HUES6 (cell line): ENCODE measurements at regions not wholly inside any gene's neighbourhood (a gene's known extent, or its start where the extent isn't known, plus 50 kb on each side); places are given as distances from the start of the nearest gene placed in this dataset.

Experiments used
- H3K27ac ChIP-seq: 2 replicates; pipeline ENCODE4 v1.7.0; 2013; ENCODE audit warnings: low read depth, mild to moderate bottlenecking, low read length, inconsistent platforms
- H3K27me3 ChIP-seq: 2 replicates; pipeline ENCODE4 v1.6.1; 2013; ENCODE audit warnings: low read length; ENCODE audit not compliant: control insufficient read depth, insufficient read depth
- H3K36me3 ChIP-seq: 2 replicates; pipeline ENCODE4 v1.6.1; 2013; ENCODE audit warnings: low read length; ENCODE audit not compliant: control insufficient read depth, insufficient read depth
- H3K4me1 ChIP-seq: 2 replicates; pipeline ENCODE4 v1.6.1; 2013; ENCODE audit warnings: low read length; ENCODE audit not compliant: control insufficient read depth, insufficient read depth
- H3K4me3 ChIP-seq: 2 replicates; pipeline ENCODE4 v1.5.1; 2013; ENCODE audit warnings: low read depth, low read length
- H3K9ac ChIP-seq: one replicate; pipeline ENCODE4 v1.6.1; 2013; ENCODE audit warnings: mild to moderate bottlenecking, low read length
- H3K9me3 ChIP-seq: 2 replicates; pipeline ENCODE4 v1.6.1; 2013; ENCODE audit warnings: low read depth, low read length; ENCODE audit not compliant: control insufficient read depth, insufficient read depth

DNA sequence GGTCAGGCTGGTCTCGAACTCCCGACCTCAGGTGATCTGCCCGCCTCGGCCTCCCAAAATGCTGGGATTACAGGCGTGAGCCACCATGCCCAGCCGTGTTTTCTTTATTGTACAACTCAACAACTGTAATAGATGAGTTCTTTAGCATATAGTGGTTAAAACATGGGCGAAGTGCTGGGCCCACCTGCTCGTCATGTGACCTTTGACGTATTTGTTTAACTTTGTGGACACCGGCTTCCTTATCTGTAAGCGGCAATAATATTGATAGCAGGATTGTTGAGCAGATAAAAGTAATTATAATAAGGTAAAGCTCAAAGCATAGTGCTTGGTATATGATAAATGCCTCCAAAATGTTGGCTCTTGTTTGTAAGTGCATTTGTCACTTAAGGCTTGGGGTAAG is 460.3 kb downstream of the KLF12 start:
- H3K27ac ChIP-seq: no peak overlapping the region
- peaks cover 5% of the 10 kb centered on the region; the same call in 1 of the 2 replicates for H3K4me1 ChIP-seq
- H3K4me3 ChIP-seq: no peak overlapping the region
- no peaks in the 10 kb centered on the region for H3K9me3 ChIP-seq
- no peak overlapping the region for H3K9ac ChIP-seq
- no peaks in the 10 kb centered on the region for H3K27me3 ChIP-seq
- H3K36me3 ChIP-seq: no peaks in the 10 kb centered on the region

DNA sequence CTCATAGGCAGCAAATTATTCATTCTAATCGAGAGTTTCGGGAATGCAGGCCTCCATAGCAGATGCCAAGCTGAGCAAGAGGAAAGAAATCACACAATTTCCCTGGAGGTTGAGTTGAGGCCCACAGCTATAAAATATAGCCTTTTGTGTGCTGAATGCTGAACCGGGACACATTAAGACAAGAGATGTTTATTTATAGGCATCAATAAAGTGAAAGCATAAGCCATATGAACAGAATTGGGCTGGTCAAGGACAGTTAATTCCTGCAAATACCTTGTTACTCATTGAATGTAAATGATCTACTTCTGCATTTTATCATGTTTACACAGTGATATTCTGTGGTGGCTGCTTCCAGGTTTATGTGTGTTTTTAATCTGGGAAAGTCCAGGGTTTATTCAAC is 461.7 kb downstream of the KLF12 start:
- no peak overlapping the region for H3K9ac ChIP-seq
- no peaks in the 10 kb centered on the region for H3K9me3 ChIP-seq
- peaks cover 5% of the 10 kb centered on the region; the same call in 1 of the 2 replicates for H3K4me1 ChIP-seq
- no peaks in the 10 kb centered on the region for H3K27me3 ChIP-seq
- H3K27ac ChIP-seq: no peak overlapping the region
- H3K4me3 ChIP-seq: no peak overlapping the region
- no peaks in the 10 kb centered on the region for H3K36me3 ChIP-seq

GRCh38 chr13:73671732-73672131 is 462.5 kb downstream of the KLF12 start:
- H3K27ac ChIP-seq: no peak overlapping the region

DNA sequence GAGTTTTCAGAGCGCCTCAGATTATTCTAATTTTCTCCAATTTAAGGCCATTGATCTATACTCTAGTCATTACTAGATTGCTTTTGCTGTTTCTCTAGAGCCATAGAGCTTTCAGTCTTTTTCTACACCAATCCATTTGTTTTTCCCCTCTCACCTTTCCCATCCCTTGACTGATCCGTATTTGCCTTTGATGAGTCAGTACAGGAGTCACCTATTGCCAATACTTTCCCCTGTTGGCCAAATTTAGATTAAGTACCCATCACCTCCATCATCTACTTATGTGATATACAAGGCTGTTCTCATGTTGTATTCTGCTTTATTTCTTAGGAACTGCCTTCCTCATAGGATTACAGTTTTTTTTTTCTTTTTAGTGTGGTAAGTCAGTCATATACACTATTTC is 463.2 kb downstream of the KLF12 start:
- Histone ChIP-seq H3K4me3 (no peak overlapping the region), H3K9ac (no peak overlapping the region), H3K4me1 (no peaks in the 10 kb centered on the region), H3K27ac (no peak overlapping the region), H3K36me3 (no peaks in the 10 kb centered on the region), H3K9me3 (no peaks in the 10 kb centered on the region), H3K27me3 (no peaks in the 10 kb centered on the region)

More at GRCh38 chr13:73671732-73672131, 462.5 kb downstream of the KLF12 start:
- Histone ChIP-seq H3K9ac (no peak overlapping the region), H3K4me3 (no peak overlapping the region), H3K36me3 (no peaks in the 10 kb centered on the region), H3K4me1 (no peaks in the 10 kb centered on the region), H3K9me3 (no peaks in the 10 kb centered on the region), H3K27me3 (no peaks in the 10 kb centered on the region)

- no peaks in the 10 kb centered on the region for H3K4me1 ChIP-seq
- H3K9ac ChIP-seq: no peak overlapping the region
- H3K27me3 ChIP-seq: no peaks in the 10 kb centered on the region
- H3K27ac ChIP-seq: no peak overlapping the region
- H3K36me3 ChIP-seq: no peaks in the 10 kb centered on the region
- no peaks in the 10 kb centered on the region for H3K9me3 ChIP-seq
- no peak overlapping the region for H3K4me3 ChIP-seq
These were observed 466.4 kb downstream of the KLF12 start for GRCh38 chr13:73667756-73668155.

DNA sequence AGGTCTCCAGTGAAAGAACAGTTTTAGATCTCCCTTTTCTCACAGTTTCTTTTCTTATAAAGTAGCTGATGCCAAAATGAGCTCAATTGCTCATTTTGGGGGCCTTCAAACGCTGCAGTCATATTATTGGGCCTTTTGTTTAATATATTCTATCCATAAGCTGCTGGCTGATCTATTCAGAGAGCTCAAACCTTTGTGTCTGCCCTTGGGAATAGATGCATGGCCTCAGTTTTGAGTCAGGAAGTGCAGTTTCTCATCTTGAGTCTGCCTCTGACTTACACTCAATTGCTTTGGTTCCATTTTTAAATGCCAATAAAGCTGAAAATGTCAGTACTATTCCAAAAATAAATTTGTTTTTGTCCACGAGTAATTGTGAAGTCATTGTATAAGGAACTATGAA is 468.9 kb downstream of the KLF12 start:
- Histone ChIP-seq H3K4me3 (no peak overlapping the region), H3K4me1 (no peaks in the 10 kb centered on the region), H3K27me3 (no peaks in the 10 kb centered on the region), H3K9me3 (no peaks in the 10 kb centered on the region), H3K9ac (no peak overlapping the region), H3K36me3 (no peaks in the 10 kb centered on the region), H3K27ac (no peak overlapping the region)

DNA sequence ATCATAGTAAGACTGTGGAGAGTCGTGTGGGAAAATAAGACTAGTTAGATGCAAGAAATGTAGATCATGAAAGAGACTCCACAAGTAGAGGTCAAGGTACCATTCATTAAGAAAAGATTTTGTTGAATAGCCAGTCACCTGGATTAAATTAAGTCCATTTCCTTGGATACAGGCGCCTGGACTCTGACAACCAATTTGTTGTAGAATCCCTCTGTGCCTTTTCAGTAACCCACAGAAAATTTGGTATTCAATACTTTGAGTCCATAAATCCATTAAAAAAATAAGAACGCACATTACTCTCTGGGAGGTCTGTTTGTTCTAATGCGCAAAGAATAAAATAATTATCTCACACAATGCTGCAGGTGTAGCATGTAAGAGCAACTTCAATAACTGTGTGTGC is 469.4 kb downstream of the KLF12 start:
- H3K9me3 ChIP-seq: no peaks in the 10 kb centered on the region
- no peaks in the 10 kb centered on the region for H3K36me3 ChIP-seq
- H3K27ac ChIP-seq: no peak overlapping the region
- no peaks in the 10 kb centered on the region for H3K4me1 ChIP-seq
- no peak overlapping the region for H3K4me3 ChIP-seq
- no peak overlapping the region for H3K9ac ChIP-seq
- H3K27me3 ChIP-seq: no peaks in the 10 kb centered on the region

- Histone ChIP-seq H3K27me3 (no peaks in the 10 kb centered on the region), H3K4me3 (no peak overlapping the region), H3K9ac (no peak overlapping the region), H3K4me1 (no peaks in the 10 kb centered on the region), H3K27ac (no peak overlapping the region), H3K9me3 (no peaks in the 10 kb centered on the region), H3K36me3 (no peaks in the 10 kb centered on the region)
These were observed 471.4 kb downstream of the KLF12 start for GRCh38 chr13:73662833-73663232.

GRCh38 chr13:73661687-73662425 is 472.3 kb downstream of the KLF12 start:
- Histone ChIP-seq H3K4me1 (no peaks in the 10 kb centered on the region), H3K36me3 (no peaks in the 10 kb centered on the region), H3K27me3 (no peaks in the 10 kb centered on the region), H3K4me3 (no peak overlapping the region), H3K9ac (no peak overlapping the region), H3K27ac (no peak overlapping the region), H3K9me3 (no peaks in the 10 kb centered on the region)

DNA sequence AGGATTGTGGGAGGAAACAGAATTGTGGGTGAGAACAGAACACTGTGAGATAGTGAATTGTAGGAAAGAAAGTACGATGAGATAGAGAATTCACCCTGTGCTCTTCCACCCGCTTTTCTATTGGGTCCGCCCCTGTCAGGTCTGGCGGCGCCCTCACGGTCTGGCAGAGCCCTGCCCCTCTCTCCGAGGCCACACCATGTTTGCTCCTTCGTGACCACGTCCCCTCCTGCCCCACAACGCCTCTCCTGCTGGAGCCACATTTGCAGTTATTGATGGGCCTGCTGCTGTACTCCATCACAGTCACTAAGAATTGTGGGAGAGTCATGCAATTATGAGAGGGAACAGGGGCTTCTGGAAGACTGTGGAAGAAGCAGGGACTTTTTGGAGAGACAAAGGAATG is 473.1 kb downstream of the KLF12 start:
- Histone ChIP-seq H3K27ac (no peak overlapping the region), H3K36me3 (no peaks in the 10 kb centered on the region), H3K4me3 (no peak overlapping the region), H3K4me1 (no peaks in the 10 kb centered on the region), H3K9ac (no peak overlapping the region), H3K9me3 (no peaks in the 10 kb centered on the region), H3K27me3 (no peaks in the 10 kb centered on the region)

GRCh38 chr13:73658639-73659038 is 475.6 kb downstream of the KLF12 start:
- H3K4me1 ChIP-seq: no peaks in the 10 kb centered on the region
- no peak overlapping the region for H3K4me3 ChIP-seq
- H3K9ac ChIP-seq: no peak overlapping the region
- no peaks in the 10 kb centered on the region for H3K27me3 ChIP-seq
- no peaks in the 10 kb centered on the region for H3K9me3 ChIP-seq
- H3K27ac ChIP-seq: no peak overlapping the region
- no peaks in the 10 kb centered on the region for H3K36me3 ChIP-seq
